NK-92 treated with Interleukin-12 subunit alpha and Interleukin-12 subunit beta, amount 100 ng/mL, for 24 hours (cell line): ENCODE measurements at regions not wholly inside any gene's neighbourhood (a gene's known extent, or its start where the extent isn't known, plus 50 kb on each side); places are given as distances from the start of the nearest gene placed in this dataset.
"Not testable (repeated sequence)": the region's sequence is repeated elsewhere in the genome, so short reads cannot be mapped to it uniquely, and the experiment has no call there.

Experiments
- DNase-seq: peaks from one replicate; lab custom pipeline; 2025; lab: John Stamatoyannopoulos, UW

- DNase-seq = no peak
Measured at GRCh38 chr10:35783305-35783838, 141.3 kb upstream of the FZD8 start.

GRCh38 chr10:35781643-35782035 lies 139.5 kb upstream of the FZD8 start:
- no peak for DNase-seq

GRCh38 chr10:35780970-35781642 lies 139.0 kb upstream of the FZD8 start:
- no peak for DNase-seq

- no peak for DNase-seq
Measured at GRCh38 chr10:35778306-35778705, 136.2 kb upstream of the FZD8 start.

- not testable (repeated sequence) for DNase-seq
Measured at GRCh38 chr10:35776557-35776956, 134.5 kb upstream of the FZD8 start.

GRCh38 chr10:35774109-35774508 lies 132.0 kb upstream of the FZD8 start:
- DNase-seq = no peak

- DNase-seq = no peak
Measured at GRCh38 chr10:35770817-35771355, 128.8 kb upstream of the FZD8 start.

- no peak for DNase-seq
Measured at GRCh38 chr10:35769795-35770194, 127.7 kb upstream of the FZD8 start.

- DNase-seq = no peak
Measured at GRCh38 chr10:35768731-35769130, 126.6 kb upstream of the FZD8 start.

- no peak for DNase-seq
Measured at GRCh38 chr10:35768011-35768410, 125.9 kb upstream of the FZD8 start.

GRCh38 chr10:35765996-35766395 lies 123.9 kb upstream of the FZD8 start:
- DNase-seq = no peak

GRCh38 chr10:35765066-35765527 lies 123.0 kb upstream of the FZD8 start:
- no peak for DNase-seq

GRCh38 chr10:35762311-35763030 lies 120.4 kb upstream of the FZD8 start:
- no peak for DNase-seq

- DNase-seq = no peak
Measured at GRCh38 chr10:35758076-35758475, 116.0 kb upstream of the FZD8 start.

- DNase-seq = no peak
Measured at GRCh38 chr10:35754519-35754918, 112.4 kb upstream of the FZD8 start.

- no peak for DNase-seq
Measured at GRCh38 chr10:35752469-35753461, 110.7 kb upstream of the FZD8 start.

- no peak for DNase-seq
Measured at GRCh38 chr10:35751347-35751746, 109.3 kb upstream of the FZD8 start.

- no peak for DNase-seq
Measured at GRCh38 chr10:35749230-35749629, 107.1 kb upstream of the FZD8 start.

- DNase-seq = no peak
Measured at GRCh38 chr10:35745617-35746403, 103.7 kb upstream of the FZD8 start.

GRCh38 chr10:35743851-35744250 lies 101.8 kb upstream of the FZD8 start:
- DNase-seq = no peak

GRCh38 chr10:35743351-35743750 lies 101.3 kb upstream of the FZD8 start:
- DNase-seq = no peak
